HEK293T (cell line): ENCODE measurements at regions not wholly inside any gene's neighbourhood (a gene's known extent, or its start where the extent isn't known, plus 50 kb on each side); places are given as distances from the start of the nearest gene placed in this dataset.

Source experiments
- ARNT ChIP-seq: fragments of 450-650 bp; IDR thresholded peaks from 2 replicates; pipeline ENCODE4 v1.6.1; 2017; ENCODE audit warnings: mild to moderate bottlenecking
- BHLHE40 ChIP-seq: fragments of 450-650 bp; IDR thresholded peaks from 2 replicates; pipeline ENCODE4 v1.6.1; 2016; ENCODE audit warnings: mild to moderate bottlenecking, moderate library complexity, borderline replicate concordance
- CTBP1 ChIP-seq: fragments of 450-650 bp; IDR thresholded peaks from 2 replicates; pipeline ENCODE4 v1.6.1; 2016; ENCODE audit warnings: borderline replicate concordance
- ELF4 ChIP-seq: fragments of 450-650 bp; IDR thresholded peaks from 2 replicates; pipeline ENCODE4 v1.6.1; 2017; ENCODE audit warnings: antibody characterized with exemption
- FOXA1 ChIP-seq: fragments of 450-650 bp; IDR thresholded peaks from 2 replicates; pipeline ENCODE4 v1.6.1; 2016; ENCODE audit warnings: mild to moderate bottlenecking
- FOXK2 ChIP-seq: fragments of 450-650 bp; IDR thresholded peaks from 2 replicates; pipeline ENCODE4 v1.6.1; 2016; ENCODE audit warnings: mild to moderate bottlenecking
- FOXM1 ChIP-seq: fragments of 450-650 bp; IDR thresholded peaks from 2 replicates; pipeline ENCODE4 v1.6.1; 2017; ENCODE audit warnings: mild to moderate bottlenecking, borderline replicate concordance
- HDGF ChIP-seq: fragments of 450-650 bp; IDR thresholded peaks from 2 replicates; pipeline ENCODE4 v1.6.1; 2017; ENCODE audit warnings: antibody characterized with exemption, borderline replicate concordance
- LEF1 ChIP-seq: fragments of 450-650 bp; IDR thresholded peaks from 2 replicates; pipeline ENCODE4 v1.6.1; 2017; ENCODE audit warnings: mild to moderate bottlenecking, borderline replicate concordance
- NFRKB ChIP-seq: fragments of 450-650 bp; IDR thresholded peaks from 2 replicates; pipeline ENCODE4 v1.6.1; 2016; ENCODE audit warnings: mild to moderate bottlenecking, moderate library complexity
- SP1 ChIP-seq: fragments of 450-650 bp; IDR thresholded peaks from 2 replicates; pipeline ENCODE4 v1.6.1; 2017
- SUZ12 ChIP-seq: fragments of 450-650 bp; IDR thresholded peaks from 2 replicates; pipeline ENCODE4 v1.6.1; 2016; ENCODE audit warnings: mild to moderate bottlenecking
- TARDBP ChIP-seq: fragments of 450-650 bp; IDR thresholded peaks from 2 replicates; pipeline ENCODE4 v1.6.1; 2016
- ZNF384 ChIP-seq: fragments of 450-650 bp; IDR thresholded peaks from 2 replicates; pipeline ENCODE4 v1.6.1; 2016

- TF ChIP-seq SUZ12 (no peak), HDGF (no peak), LEF1 (no peak), SP1 (no peak), NFRKB (no peak), BHLHE40 (no peak), CTBP1 (no peak), ZNF384 (no peak), FOXM1 (no peak), FOXK2 (no peak), ELF4 (no peak), ARNT (no peak), TARDBP (no peak), FOXA1 (no peak)
Measured at GRCh38 chr5:67268231-67269021, 71.8 kb upstream of the CD180 start.
